Activated B cell treated with CpG ODN at 0.5 μM for 24 hours (primary cell): ENCODE measurements at regions not wholly inside any gene's neighbourhood (a gene's known extent, or its start where the extent isn't known, plus 50 kb on each side); places are given as distances from the start of the nearest gene placed in this dataset.

Source experiments
- ATAC-seq: fragments of 200-7000 bp; cut with Tn5 transposase; one replicate; pipeline ENCODE4 v1.10.0; 2021; ENCODE audit warnings: low read depth, mild to moderate bottlenecking, moderate library complexity
- CTCF ChIA-PET: fragments of 350-600 bp; sonication (Branson Sonifier 250); formaldehyde crosslinking; loops from one replicate; lab custom pipeline; 2021; ENCODE audit warnings: antibody characterized with exemption; lab: Charles Lee
- POLR2A ChIA-PET: fragments of 350-600 bp; sonication (Branson Sonifier 250); formaldehyde crosslinking; loops from one replicate; lab custom pipeline; 2021; ENCODE audit warnings: antibody characterized with exemption; lab: Charles Lee
- DNase-seq: peaks from one replicate; pipeline ENCODE4 v3.0.0; 2022
- H3K27ac Mint-ChIP-seq: one replicate; pipeline ENCODE4 v1.8.0; 2020; ENCODE audit warnings: mixed read lengths
- H3K27me3 Mint-ChIP-seq: one replicate; pipeline ENCODE4 v1.8.0; 2021; ENCODE audit warnings: mixed read lengths
- H3K36me3 Mint-ChIP-seq: one replicate; pipeline ENCODE4 v1.8.0; 2021; ENCODE audit warnings: low read depth, mixed read lengths
- H3K4me1 Mint-ChIP-seq: one replicate; pipeline ENCODE4 v1.8.0; 2021; ENCODE audit warnings: mixed read lengths
- H3K4me3 Mint-ChIP-seq: one replicate; pipeline ENCODE4 v1.8.0; 2020; ENCODE audit warnings: mild to moderate bottlenecking, mixed read lengths
- H3K9me3 Mint-ChIP-seq: one replicate; pipeline ENCODE4 v1.8.0; 2020; ENCODE audit warnings: mixed read lengths
- intact Hi-C: fragments of 100-400 bp; cut with micrococcal nuclease; formaldehyde crosslinking; loops from one replicate; pipeline ENCODE4 v1.15.1; 2024
- TF ChIP-seq, protein P1 (sequence below): fragments of 200-600 bp; IDR thresholded peaks from one replicate; pipeline ENCODE4 v1.8.0; 2022; ENCODE audit warnings: antibody characterized with exemption, mild to moderate bottlenecking

DNA sequence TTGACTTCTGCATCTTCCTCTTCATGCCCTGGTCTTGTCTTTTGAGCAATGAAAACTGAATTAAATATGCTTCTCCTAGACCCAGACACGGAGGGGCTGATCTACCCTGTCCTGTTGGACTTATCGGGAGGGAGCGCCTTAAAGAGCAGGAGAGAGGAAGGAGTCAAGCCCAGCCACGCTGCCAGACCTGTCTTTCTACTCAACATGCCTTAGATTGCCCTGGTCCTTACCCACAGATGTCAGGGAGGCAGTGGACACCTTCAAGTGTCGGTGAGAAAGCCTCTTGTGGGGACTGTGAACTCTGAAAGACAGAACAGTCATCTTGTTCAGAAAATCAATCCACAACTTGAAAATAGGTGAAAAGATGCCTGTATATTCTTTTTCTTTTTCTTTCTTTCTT lies 61.8 kb downstream of the IRAG1 start:
- H3K9me3 Mint-ChIP-seq: no peaks in the 10 kb centered on the region
- CTCF ChIA-PET: interaction anchor here (0.9 kb wide), 1 partner anchor 91 kb away, joined by 3 read pairs; the partner anchor contains the start of gene RNF141
- H3K4me1 Mint-ChIP-seq: peaks cover 52% of the 10 kb centered on the region
- H3K27ac Mint-ChIP-seq: no peak overlapping the region
- TF ChIP-seq, protein P1, sequence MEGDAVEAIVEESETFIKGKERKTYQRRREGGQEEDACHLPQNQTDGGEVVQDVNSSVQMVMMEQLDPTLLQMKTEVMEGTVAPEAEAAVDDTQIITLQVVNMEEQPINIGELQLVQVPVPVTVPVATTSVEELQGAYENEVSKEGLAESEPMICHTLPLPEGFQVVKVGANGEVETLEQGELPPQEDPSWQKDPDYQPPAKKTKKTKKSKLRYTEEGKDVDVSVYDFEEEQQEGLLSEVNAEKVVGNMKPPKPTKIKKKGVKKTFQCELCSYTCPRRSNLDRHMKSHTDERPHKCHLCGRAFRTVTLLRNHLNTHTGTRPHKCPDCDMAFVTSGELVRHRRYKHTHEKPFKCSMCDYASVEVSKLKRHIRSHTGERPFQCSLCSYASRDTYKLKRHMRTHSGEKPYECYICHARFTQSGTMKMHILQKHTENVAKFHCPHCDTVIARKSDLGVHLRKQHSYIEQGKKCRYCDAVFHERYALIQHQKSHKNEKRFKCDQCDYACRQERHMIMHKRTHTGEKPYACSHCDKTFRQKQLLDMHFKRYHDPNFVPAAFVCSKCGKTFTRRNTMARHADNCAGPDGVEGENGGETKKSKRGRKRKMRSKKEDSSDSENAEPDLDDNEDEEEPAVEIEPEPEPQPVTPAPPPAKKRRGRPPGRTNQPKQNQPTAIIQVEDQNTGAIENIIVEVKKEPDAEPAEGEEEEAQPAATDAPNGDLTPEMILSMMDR: no peak
- DNase-seq: no peak
- no peak for ATAC-seq
- no peak overlapping the region for H3K4me3 Mint-ChIP-seq
- no peaks in the 10 kb centered on the region for H3K27me3 Mint-ChIP-seq
- intact Hi-C loops: no loop called here
- POLR2A ChIA-PET: no interaction called here
- H3K36me3 Mint-ChIP-seq: no peaks in the 10 kb centered on the region

DNA sequence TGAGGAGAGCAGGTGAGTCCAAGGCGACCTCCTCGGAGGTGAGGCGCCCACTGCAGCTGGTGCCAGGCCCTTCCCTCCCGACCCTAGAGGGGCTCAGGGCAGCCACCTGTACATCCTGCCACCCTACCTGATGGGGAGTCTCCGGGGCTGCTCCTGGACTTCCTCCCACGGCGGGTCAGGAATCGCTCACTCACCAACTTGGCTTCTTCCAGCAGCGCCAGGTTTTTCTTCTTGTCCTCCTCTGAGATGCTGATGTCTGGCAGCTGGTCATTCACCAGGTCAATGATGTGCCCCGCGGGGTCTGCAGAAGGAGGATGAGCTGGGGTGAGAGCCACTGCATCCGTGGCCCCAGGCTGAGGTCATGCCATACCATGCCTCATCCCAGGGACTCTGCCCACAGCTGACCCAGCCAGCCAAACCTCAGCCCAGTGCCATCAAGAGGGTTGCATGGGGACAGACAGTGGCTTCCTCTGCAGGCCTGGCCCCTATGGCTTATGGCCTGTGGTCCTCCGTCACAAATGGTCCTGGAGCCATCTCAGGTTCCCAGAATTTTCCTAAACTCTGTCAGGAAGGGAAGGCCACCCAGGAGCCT lies 61.0 kb upstream of the LYVE1 start:
- Mint-ChIP-seq H3K27me3 (no peaks in the 10 kb centered on the region), H3K4me1 (peaks cover 65% of the 10 kb centered on the region), H3K4me3 (no peak overlapping the region), H3K36me3 (no peaks in the 10 kb centered on the region), H3K9me3 (no peaks in the 10 kb centered on the region), H3K27ac (peak overlapping the region; percentile 30)
- ChIA-PET CTCF (no interaction called here), POLR2A (interaction anchor here (1.4 to 1.9 kb wide), 2 partner anchors 12 kb away, joined by 4 to 8 read pairs; no protein-coding TSS in a partner anchor)
- DNase-seq (no peak), ATAC-seq (no peak)
- intact Hi-C loops: no loop called here
- TF ChIP-seq, protein P1: no peak

DNA sequence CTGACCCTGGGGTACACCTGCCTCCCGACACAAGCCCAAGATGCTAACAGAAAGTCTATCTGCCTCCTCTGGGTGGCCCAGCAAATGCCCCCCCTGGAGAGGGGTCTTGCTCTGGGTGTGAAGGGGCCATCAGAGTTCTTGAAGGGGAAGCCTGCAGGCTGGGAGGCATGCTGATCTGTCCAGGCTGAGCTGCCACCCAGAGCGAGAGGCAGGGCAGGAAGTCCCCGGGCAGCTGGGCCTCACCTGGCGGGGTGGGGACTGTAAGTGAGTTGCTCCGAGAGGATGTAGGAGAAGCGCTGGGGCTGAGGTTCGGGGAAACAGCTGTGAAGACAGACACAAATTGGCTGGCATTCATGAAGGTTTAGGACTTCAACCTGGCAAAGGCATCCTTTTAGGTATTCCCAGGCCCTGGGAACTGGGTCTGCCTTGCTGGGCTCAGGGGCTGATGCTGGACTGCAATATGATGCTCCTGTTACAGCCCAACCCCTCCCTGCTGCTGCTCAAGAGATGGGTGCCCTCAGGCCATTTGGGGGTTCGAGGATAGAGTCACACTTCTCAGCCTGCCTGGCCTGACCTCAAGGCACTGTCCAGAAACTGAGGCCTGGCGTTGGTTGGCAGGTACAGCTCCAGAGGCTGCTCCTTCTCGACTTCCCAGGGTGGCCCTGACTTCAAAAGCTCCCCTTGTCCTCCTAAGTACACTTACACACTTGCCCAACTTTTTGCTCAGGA lies 60.2 kb upstream of the LYVE1 start:
- intact Hi-C loops: no loop called here
- CTCF ChIA-PET: interaction anchor here (1.0 kb wide), 1 partner anchor 88 kb away, joined by 3 read pairs; the partner anchor contains the start of gene RNF141
- TF ChIP-seq, protein P1: no peak

DNA sequence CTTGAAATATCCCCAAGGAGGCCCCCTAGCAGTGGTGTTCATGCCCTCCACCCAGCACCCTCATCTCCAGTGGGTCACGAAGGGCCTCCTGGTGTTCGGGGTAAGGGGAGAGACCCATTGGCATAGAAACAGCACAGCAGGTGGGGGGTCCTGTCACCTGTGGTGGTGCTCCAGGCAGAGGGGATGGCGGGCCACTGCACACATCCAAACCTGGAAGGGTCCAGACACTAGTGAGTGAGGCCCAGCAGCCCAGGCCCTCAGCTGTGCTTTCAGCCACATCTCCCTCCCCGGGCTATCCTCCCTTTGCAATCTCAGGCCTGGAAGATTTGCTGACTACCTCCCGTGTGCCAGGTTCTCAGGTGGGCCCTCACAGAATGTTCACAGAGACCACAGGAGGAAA lies 59.4 kb upstream of the LYVE1 start:
- intact Hi-C loops: no loop called here
- TF ChIP-seq, protein P1: no peak
- H3K36me3 Mint-ChIP-seq: no peaks in the 10 kb centered on the region
- H3K9me3 Mint-ChIP-seq: no peaks in the 10 kb centered on the region
- H3K4me3 Mint-ChIP-seq: no peak overlapping the region
- H3K27ac Mint-ChIP-seq: no peak overlapping the region
- DNase-seq (no peak), ATAC-seq (no peak)
- H3K4me1 Mint-ChIP-seq: peaks cover 81% of the 10 kb centered on the region
- ChIA-PET POLR2A (interaction anchor here (1.3 to 1.4 kb wide), 2 partner anchors 10 to 12 kb away, joined by 4 read pairs; no protein-coding TSS in a partner anchor), CTCF (interaction anchor here (1.0 kb wide), 1 partner anchor 87 kb away, joined by 3 read pairs; the partner anchor contains the start of gene RNF141)
- H3K27me3 Mint-ChIP-seq: no peaks in the 10 kb centered on the region

More for the DNA sequence above, 60.2 kb upstream of the LYVE1 start:
- POLR2A ChIA-PET: interaction anchor here (0.7 to 1.4 kb wide), 5 partner anchors 9 to 91 kb away, joined by 3 to 4 read pairs (median 4); no protein-coding TSS in a partner anchor
- ATAC-seq (peak; percentile 87), DNase-seq (peak; percentile 43)
- Mint-ChIP-seq H3K4me1 (peaks cover 73% of the 10 kb centered on the region), H3K27me3 (no peaks in the 10 kb centered on the region), H3K4me3 (no peak overlapping the region), H3K36me3 (no peaks in the 10 kb centered on the region), H3K9me3 (no peaks in the 10 kb centered on the region), H3K27ac (peak overlapping the region; percentile 69)

DNA sequence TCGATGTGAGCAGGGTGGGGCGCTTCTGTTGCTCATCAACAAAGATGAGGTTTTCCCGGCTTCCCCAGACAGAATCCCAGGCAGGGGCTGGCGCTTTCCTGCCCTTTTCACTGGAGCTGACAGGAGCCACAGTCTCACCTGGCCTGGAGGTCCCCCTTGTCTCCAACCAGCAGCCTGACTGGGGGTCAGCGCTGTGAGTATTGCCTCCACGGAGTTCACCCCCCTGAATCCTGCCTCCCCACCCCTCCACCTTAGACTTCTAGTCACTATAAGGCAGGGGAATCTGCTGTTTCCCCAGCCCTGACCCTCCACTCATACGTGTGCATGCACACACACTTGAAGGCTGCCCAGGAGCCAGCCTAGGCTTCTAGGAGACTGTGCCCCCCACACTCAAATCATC lies 58.8 kb upstream of the LYVE1 start:
- H3K4me3 Mint-ChIP-seq: no peak overlapping the region
- no peaks in the 10 kb centered on the region for H3K27me3 Mint-ChIP-seq
- no peak overlapping the region for H3K27ac Mint-ChIP-seq
- intact Hi-C loops: no loop called here
- peaks cover 82% of the 10 kb centered on the region for H3K4me1 Mint-ChIP-seq
- TF ChIP-seq, protein P1: no peak
- CTCF ChIA-PET: interaction anchor here (0.8 to 2.0 kb wide), 2 partner anchors 10 to 13 kb away, joined by 3 to 5 read pairs; no protein-coding TSS in a partner anchor
- DNase-seq (no peak), ATAC-seq (no peak)
- no peaks in the 10 kb centered on the region for H3K36me3 Mint-ChIP-seq
- H3K9me3 Mint-ChIP-seq: no peaks in the 10 kb centered on the region
- POLR2A ChIA-PET: no interaction called here
